HG03442 (cell line): ENCODE measurements at regions not wholly inside any gene's neighbourhood (a gene's known extent, or its start where the extent isn't known, plus 50 kb on each side); places are given as distances from the start of the nearest gene placed in this dataset.
A peak's percentile ranks its signal among the peaks of the same experiment; 100 is the strongest.

Experiments used
- ATAC-seq: cut with Tn5 transposase; IDR thresholded peaks from one replicate; pipeline ENCODE4 v1.9.1; 2021; ENCODE audit warnings: mild to moderate bottlenecking, moderate library complexity; ENCODE audit not compliant: unreplicated experiment

DNA sequence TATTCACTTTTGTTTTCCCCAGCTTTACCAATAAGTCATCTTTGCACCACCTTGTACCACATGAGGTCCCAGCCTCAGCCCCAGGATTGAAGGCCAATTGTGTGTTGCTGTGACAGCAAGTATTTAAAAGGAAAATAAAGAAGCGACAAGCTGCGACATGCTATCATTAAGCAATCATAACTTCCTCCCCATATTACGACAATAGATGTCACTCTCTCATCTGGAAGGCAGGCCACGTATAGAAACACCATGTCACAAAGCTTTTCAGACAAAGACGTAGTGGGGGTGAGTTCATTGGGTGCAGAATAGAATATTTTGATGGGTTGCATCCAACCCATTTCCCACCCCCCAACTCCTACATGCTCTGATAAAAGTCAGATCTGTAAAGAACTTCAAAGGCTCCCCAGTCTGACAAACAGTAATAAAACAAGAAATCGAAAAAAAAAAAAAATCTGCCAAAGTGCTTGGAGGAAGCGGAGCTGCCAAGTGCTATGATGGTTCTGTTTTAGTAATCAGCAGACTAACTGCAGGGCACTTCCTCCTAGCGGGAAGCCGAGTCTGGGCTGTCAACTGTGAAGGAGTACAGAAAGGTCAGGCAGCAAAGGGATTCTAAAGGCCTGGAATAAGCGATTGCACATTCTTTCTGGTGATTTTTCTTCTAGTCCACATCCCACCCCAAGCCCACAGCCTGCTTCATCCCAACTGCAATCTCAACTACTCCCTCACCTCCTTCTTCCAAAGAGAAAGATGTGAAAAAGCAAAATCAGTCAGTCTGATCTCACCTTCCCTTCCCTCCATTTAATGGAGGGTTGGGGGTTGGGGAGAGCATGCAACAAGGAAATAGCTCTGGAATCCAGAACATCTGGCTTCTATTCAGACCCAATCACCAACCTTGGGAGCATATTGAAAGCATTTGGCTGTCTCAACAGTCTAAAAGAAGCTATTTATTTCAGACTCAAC lies 131.4 kb upstream of the UBASH3B start:
- ATAC-seq: no peak

DNA sequence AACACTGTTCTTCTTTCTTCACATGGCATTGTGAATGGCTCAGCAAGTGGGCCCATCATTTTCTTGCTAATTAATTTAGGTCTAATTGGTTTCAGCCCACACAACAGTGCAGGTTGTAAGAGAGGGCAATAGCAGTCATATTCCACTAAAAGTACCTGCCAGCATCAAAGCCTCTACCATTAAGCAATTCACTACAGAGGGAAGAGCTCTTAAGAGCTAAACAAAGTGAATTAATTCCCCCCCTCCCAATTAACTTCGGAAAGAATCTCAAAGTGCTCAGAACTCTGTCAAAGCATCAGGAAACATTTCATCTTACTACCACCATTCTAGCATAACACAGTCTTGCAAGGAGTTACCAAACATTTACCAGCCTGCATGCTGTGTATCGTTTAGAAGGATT lies 133.9 kb upstream of the UBASH3B start:
- ATAC-seq: no peak

DNA sequence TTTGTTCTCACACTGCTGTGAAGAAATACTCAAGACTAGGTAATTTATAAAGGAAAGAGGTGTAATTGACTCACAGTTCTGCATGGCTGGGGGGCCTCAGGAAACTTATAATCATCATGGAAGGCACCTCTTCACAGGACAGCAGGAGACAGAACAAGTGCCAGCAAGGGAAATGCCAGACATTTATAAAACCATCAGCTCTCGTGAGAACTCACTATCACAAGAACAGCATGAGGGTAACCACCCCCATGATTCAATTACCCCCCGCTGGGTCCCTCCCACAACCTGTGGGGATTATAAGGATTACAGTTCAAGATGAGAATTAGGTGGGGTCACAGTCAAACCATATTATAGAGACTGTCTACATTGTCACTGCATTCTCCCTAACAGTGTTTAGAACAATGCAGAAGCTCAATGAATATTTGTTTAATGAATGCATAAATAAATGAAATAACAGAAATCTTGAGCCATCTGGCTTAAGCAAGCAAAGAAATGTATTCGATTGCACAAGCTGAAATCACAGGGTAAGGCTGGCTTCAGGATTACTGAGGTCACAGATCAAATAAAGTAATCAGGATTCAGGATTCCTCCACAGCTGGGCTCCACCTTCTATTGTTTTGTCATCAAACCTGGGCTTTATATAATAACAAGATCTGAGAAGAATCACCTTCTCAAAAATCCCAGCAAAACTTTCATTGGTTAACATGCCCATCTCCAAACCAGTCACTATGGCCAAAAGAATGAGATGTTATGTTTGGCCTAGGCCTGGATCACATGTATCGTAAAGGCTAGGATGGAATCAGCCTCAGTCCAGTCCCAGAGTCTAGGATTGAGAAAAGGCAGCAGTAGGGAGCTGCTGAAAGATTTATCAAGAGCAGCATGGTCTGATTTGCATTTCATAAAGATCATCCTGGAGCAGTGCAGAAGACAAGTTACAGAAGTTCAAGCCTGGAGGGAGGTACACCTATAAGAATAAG lies 137.8 kb upstream of the UBASH3B start:
- ATAC-seq: no peak

DNA sequence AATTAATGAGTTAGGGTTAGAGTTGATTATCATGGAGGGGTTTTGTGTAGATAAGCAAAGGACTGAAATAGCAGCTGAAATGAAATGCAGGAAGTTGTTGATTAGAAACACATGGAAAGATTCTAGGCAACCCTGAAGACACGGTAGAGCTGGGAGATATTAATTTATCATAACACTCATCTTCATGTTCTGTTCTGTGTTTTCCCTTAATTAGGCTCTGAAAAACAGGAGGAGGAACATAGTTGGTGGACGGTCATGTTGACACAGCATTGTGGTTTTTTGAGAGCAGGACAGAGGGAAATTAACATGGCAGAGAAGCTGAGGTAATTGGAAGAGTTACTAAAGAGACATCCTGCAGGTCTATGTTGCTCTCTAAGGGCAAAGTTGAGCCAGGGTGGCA lies 138.8 kb upstream of the UBASH3B start:
- no peak for ATAC-seq

DNA sequence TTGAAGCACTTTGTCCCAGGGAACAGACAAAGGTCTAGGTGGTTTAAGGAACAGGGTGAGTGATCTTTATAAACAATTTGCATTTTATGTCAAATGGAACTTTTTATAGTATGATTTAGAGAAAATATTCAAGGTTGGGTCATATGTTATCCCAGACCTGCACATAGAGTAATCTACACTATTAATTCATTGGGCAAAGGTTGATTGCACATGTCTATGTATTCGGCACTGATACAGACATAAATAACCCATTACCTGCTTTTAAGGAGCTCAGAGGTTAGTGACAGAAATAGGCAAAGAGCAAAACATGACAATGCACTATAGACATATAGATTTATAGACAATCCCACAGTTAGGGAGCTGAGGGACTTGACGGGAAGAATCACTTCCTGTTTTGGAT lies 141.5 kb upstream of the UBASH3B start:
- ATAC-seq: no peak

DNA sequence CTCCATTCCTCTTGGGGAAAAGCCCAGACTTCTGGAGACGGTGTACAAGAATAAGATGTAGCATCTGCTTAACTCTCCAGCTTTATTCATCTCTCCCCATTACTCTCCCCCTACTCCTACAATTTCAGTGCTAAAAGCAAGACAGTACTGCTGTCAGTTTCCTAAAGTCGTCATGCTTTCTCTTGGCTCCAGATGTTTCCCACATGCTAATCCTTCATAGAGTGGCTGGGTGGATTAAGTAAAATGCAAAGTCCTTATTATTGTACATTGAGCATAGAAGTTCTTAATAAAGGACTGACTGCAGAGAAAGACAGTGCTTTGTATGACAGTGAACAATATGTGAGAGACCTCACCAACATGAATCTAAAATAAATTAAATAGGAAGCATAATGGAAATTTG lies 142.2 kb upstream of the UBASH3B start:
- no peak for ATAC-seq

DNA sequence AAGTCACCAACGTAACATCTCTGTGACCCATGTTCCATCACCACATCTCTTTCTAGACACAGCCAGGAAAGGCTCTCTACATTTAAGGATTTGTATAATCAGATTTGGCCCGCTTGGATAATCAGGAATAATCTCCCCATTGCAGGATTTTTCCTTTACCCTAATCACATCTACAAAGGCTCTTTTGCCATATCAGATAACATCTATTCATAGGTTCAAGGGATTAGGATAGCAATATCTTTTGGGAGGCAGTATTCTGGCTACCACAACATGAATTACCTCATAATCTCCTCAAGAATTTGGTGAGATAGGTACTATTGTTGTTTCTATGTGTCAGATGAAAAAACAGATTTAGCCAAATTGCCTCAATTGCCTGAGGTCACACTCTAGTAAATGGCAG lies 142.8 kb upstream of the UBASH3B start:
- ATAC-seq: no peak

DNA sequence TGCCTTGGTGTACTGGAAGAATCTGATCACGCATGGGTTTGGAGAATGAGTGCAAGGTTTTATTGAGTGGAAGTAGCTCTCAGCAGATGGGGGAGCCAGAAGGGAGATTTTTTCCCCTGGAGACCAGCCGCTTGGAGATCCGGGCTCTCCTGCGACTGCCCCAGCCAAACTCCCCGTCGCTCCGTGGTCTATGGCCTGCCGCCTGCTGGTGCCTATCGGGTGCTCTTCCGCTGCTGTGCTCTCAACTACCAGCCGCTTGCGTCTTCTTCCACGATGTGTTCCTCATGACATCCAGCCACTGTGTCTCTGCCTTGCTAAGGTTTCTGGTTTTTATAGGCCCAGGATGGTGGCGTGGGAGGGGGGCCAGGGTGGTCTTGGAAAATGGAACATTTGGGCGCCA lies 145.6 kb upstream of the UBASH3B start:
- ATAC-seq: no peak

DNA sequence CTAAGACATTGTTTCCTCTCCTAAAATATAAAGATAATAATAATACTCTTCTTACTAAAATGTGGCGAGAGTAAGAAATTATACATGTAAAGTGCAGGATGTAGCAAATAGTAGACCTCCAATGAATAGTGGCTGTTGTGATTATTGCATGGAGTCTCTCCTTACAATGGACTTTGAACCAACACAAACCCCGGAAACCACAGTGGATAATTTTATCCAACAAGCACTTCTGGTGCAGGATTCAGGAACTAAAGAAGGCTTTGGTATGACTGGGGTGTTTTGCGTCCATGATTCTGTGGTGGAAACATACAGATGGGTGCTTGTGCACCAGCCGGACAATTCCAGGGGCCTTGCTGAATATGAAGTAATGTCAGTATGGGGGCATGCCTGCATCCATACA lies 146.4 kb upstream of the UBASH3B start:
- no peak for ATAC-seq

DNA sequence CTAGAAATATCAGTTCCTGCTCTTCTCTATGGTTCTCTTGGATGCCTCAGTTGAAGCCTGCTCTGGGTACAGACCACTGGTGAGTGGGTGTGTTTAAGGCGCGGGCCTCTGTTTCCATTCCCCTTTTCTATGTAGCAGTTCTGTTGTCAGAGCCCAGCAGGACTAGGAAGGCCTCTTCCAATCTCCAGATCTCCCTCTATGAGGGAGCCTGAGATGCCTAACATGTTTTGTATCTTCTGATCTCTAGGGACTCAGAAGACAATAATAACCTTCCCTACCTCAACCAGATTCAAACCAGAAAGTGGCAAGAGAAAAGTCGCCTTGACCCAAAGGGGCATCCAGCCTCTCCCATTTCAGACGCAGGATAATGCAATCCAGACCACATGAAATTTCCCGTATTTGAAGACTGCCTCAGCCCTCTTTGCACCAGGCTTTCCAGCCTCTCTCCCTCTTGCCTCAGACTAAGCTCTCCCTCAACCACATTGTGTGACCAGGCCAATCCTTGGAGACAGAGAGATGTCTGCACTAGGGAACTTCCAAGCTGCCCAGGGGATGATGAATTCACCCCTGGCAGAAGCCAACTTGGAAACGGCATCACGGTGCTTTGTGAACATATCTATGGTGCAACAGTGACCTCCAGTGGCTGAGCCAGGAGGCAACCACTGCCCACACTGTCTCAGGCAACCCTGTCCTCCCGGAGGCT lies 150.1 kb upstream of the UBASH3B start:
- peak; percentile 75 for ATAC-seq

DNA sequence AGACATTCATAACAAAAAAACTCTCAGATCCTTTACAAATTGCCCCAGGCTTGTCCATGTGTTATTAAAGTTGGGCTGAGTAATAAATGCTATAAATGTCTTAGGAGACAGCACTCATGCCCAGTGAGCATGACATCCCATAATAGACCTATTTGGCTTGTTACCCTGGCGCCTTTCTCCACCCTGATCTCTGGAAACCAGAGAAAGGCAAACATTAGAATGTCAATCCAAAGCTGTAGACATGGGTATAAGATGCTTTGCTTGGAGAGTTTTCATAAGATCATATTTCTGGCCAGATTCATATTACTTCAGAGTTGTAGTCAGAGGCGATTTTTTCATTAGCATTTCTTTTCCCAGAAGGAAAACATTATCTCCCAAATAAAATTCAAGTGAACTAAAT lies 161.3 kb upstream of the UBASH3B start:
- no peak for ATAC-seq

DNA sequence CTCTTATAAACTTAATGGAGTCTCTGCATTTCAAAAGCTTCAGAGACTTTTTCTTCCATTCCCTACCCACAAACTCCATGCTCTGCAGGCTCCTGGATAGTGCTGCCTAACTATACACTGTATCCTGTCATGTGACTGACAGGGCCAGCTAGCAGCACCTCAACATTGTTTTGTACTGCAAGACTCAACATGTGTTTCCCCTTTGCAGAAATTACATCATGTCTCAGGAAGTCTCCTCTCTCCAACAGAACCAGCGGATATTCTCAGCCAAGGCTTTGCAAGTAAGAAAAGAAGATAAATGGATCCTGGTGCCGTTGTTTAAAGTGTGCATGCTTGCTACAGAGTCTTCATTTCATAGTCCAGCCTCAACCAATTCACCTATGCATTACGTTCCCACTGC lies 164.0 kb upstream of the UBASH3B start:
- no peak for ATAC-seq

DNA sequence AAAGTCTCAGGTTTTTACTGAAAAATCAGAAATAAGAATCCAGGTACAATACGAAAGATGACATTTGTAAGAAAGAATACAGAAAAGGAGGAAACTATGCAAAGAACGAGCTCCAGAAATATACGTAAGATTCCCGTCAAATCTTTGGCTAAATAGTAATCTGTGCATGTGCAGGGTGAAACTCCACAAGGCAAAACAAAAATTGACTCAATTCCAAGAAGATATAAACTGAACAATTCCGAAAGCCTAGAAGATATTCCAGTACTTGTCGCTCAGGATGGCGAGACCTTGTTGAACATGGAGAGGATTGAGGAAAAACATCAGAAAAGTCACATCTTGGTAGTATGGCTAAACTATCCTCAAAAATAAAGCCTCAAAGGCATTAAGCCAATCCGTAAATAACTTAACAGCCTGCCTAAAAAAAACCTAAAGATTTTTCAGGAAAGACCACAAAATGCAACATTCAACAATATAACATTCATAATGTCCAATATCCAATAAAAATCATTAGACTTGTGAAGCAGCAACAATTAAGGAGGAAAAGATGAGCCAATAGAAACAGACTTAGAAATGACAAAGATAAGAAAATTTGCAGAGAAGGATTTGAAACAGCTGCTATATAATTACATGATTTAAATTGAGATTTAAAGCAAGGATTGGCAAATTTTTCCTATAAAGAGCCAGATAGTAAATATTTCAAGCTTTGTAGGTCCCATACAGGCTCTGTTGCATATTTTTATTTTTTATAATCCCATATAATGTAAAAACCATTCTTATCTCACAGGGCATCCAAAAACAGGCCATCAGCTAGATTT lies 166.4 kb upstream of the UBASH3B start:
- ATAC-seq: no peak

DNA sequence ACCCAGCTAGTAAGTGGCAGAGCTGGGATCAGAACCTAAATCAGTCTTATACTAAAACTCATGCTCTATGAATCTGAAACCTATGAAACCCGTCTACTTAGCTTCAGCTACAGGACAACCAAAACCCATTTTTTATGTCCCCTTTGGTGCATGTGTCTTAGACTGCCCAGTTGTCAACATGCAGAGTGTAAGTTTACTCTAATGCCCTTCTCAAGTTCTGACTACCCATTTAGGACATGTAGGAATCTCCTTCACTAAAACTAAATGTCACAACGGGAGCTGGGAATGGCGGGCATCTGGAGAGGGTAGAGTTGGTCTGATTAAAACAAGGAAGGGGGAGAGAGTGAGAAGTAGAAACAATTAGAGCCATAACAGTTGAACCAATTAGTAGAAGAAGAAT lies 167.9 kb upstream of the UBASH3B start:
- ATAC-seq: no peak

DNA sequence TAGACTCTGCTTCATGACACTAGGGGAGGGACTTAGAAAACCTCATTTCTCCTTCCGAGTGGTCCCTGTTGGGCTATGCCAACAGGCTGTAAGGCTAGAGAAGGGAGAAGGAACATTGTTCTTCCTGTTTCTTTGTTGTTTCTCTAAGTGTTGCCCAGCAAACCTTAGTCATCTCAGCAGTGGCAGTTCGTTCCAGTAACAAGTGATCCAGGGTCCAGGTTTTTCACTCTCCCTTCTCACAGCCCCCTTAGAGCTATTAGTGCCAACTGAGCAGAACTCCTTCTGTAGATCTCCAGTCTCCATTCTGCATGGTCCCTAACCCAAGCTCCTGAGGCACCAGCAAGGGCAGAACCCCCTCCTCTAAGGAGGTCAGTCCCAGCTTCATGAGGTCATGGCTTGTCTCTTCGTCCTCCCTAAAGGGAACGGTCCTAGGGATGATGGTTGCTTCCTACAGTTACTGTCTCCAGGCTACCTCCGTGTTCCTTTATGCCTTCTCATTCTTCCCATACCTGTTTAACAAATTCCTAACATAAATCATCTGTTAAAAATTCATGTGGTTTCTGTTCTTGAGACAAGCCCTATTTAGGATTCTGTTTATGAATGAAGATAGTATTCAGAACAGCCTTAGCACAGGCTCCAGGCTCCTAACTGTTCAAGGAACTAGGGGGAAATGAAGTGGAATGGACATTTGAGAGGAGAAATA lies 168.6 kb upstream of the UBASH3B start:
- no peak for ATAC-seq

DNA sequence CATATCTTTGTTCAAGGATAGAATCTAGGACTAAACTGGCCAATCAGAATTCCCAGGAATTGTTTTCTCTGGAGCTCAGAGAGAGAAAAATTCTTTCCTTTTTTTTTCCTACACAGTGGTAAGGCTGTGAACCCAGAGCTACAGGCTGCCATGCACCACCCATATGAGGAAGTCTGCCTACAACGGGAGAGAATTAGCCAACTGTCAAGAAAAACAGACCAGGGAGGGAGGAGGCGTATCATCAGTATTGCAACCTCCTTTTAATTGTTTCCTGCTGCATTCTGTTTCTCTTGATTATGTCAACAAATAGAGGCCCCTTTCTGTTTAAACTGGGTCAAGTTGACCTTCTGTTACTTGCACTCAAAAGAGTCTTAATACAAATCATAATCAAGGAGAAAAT lies 176.5 kb upstream of the UBASH3B start:
- ATAC-seq: no peak

DNA sequence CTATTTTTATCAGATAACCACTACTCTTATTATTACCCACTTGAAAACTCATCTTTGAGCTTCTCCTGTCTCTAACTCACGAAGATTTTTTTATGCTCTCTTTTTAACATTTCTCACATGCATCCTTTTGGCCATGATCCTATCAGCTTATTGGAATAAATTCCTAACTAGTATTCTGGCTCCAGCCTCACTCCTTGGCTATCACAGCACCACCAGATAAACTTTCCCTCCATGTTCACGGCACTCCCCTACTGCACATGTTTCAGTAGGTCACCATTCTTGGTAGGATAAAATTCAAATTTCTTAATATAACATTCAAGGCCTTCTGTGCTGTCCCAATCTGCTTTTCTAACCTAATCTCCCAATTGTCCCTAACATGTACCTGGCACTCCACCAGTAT lies 186.6 kb upstream of the UBASH3B start:
- ATAC-seq: no peak

DNA sequence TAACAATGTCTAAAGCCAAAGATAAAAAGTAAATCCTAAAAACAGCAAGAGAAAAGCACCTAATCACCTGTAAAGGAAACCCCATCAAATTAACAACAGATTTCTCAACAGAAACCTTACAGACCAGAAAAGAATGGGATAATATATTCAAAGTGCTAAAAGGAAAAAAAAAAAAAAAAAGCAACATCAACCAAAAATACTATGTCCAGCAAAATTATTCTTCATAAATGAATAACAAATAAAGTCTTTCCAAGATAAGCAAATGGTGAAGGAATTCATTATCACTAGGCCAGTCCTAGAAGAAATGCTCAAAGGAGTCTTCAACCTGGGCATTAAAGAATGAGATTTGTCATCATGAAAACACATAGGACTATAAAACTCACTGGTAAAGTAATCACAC lies 192.0 kb upstream of the UBASH3B start:
- no peak for ATAC-seq

DNA sequence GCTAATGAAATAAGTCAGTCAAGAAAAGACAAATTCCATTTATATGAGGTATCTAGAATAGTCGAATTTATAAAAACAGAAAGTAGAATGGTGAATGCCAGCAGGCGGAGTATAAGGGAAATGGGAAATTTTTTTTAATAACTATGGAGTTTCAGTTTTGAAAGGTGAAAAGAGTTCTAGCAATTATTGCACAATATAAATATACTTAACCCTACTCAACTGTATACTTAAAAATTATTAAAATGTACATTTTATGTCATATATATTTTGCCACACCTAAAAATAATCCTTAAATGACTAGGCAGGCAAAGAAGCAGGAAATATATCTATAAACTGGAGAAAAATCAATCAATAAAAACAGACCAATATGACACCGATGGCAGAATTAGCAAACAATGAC lies 196.5 kb upstream of the UBASH3B start:
- ATAC-seq: no peak

DNA sequence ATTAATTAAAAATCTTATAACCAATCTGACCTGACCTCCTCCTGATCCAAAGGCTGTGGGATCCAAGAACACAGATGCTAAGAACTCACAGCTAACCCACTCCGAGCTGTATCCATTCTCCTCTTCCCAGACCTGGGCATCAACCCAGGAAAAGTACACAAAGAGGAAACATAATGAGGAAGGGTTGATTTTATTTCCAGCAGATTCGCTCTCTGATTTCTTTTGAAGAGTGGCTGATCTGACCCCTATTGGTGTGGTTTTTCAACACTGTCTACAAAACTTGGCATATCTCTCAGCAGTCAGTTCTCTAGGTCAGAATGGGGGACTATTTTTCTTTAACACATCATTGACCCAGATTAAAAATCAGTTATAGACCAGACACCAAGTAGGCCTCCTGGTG lies 201.9 kb upstream of the UBASH3B start:
- no peak for ATAC-seq
